ENCODE measurements at regions not wholly inside any gene's neighbourhood (a gene's known extent, or its start where the extent isn't known, plus 50 kb on each side); places are given as distances from the start of the nearest gene placed in this dataset.

DNA sequence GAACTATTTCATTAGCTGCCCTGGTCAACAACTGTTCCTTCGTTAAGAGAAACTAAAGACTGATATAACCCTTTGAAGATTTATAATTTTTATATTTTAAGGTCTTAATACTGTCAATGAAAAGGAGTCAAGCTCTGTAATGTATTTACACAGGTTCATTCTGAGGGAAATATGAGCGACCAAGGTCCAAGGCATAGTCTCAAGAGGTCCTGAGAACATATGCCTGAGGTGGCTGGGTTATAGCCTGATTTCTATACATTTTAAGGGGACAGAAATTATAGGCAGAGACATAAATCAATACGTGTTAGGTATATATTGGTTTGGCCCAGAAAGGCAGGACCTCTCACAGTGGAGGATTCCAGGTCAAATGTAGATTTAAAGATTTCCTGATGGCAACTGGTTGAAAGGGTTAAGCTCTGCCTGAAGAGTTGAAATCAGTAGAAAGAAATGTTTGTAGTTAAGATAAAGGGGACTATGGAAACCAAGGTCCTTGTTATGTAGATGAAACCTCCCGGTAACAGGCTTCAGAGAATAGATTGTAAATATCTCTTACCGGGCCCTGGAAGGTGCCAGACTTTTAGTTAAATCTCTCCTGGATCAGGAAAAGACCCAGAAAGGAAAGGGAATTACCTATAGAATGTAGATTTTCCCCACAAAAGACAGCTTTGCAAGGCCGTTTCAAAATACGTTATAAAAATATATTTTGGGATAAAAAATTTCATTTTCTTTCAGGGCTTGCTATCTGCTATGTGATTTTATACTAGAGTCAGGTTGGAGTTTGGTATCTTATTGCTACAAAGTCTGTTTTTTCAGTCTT is 107.3 kb upstream of the PRLR start:
- TF ChIP-seq, protein P1, sequence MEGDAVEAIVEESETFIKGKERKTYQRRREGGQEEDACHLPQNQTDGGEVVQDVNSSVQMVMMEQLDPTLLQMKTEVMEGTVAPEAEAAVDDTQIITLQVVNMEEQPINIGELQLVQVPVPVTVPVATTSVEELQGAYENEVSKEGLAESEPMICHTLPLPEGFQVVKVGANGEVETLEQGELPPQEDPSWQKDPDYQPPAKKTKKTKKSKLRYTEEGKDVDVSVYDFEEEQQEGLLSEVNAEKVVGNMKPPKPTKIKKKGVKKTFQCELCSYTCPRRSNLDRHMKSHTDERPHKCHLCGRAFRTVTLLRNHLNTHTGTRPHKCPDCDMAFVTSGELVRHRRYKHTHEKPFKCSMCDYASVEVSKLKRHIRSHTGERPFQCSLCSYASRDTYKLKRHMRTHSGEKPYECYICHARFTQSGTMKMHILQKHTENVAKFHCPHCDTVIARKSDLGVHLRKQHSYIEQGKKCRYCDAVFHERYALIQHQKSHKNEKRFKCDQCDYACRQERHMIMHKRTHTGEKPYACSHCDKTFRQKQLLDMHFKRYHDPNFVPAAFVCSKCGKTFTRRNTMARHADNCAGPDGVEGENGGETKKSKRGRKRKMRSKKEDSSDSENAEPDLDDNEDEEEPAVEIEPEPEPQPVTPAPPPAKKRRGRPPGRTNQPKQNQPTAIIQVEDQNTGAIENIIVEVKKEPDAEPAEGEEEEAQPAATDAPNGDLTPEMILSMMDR (IDR thresholded peaks at IDR 0.05; ENCODE audit: low read depth, low read length, missing control alignments) = no peak
- Histone ChIP-seq H3K27me3 (replicated peaks) (no peaks in the 10 kb centered on the region), H3K36me3 (replicated peaks) (no peaks in the 10 kb centered on the region), H3K4me3 (ENCODE audit: low read depth, low read length) (no peak overlapping the region), H3K27ac (no peak overlapping the region)
- in situ Hi-C loops (cut with HindIII; ENCODE audit: low pct_ligation_motif_present, low sequenced_read_pairs) = no loop called here
- DNase-seq = no peak

DNA sequence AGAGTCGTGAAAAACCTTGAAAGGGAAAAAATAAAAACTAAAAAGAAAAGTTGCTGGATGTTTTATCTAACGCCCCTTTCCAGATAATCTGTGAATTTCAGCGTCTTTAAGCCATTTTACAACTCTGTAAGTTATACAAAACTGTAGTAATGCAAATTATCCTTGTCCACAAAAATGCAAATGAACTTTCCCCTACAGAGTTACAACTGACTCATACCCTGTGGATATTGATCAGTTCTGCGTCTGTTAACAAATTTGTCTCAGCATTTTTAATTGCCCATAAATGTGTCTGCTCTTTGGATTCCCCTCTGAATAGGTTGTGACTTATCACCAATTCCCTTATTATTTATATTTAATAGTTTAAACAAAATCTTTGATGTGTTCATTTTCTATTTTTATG is 105.9 kb upstream of the PRLR start:
- H3K4me3 ChIP-seq (ENCODE audit: low read depth, low read length) = no peak overlapping the region
- no peak for DNase-seq
- TF ChIP-seq, protein P1 (IDR thresholded peaks at IDR 0.05; ENCODE audit: low read depth, low read length, missing control alignments) = no peak
- no peak overlapping the region for H3K27ac ChIP-seq
- in situ Hi-C loops (cut with HindIII; ENCODE audit: low pct_ligation_motif_present, low sequenced_read_pairs) = no loop called here
- no peaks in the 10 kb centered on the region for H3K36me3 ChIP-seq (replicated peaks)
- H3K27me3 ChIP-seq (replicated peaks) = no peaks in the 10 kb centered on the region

DNA sequence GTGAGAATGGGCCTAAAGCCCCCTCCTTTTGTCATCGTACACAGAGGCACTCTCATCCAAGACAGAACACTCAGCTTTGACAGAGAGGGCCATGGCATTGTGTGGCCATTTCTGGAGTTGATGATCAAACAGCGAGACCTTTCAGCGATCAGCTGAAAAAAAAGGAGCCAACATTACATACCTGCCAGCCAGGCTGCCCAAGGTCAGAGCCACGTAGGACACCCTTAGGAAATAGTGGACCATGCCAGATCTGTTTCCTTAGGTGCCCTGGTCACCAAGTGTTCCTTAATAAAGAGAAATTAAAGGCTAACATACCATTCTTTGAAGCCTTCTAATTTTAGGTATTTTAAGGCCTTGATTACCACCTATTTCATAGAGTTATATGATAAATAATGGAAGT is 105.5 kb upstream of the PRLR start:
- Histone ChIP-seq H3K27ac (no peak overlapping the region), H3K4me3 (ENCODE audit: low read depth, low read length) (no peak overlapping the region), H3K36me3 (replicated peaks) (no peaks in the 10 kb centered on the region), H3K27me3 (replicated peaks) (no peaks in the 10 kb centered on the region)
- DNase-seq = no peak
- TF ChIP-seq, protein P1 (IDR thresholded peaks at IDR 0.05; ENCODE audit: low read depth, low read length, missing control alignments) = no peak
- in situ Hi-C loops (cut with HindIII; ENCODE audit: low pct_ligation_motif_present, low sequenced_read_pairs) = no loop called here

DNA sequence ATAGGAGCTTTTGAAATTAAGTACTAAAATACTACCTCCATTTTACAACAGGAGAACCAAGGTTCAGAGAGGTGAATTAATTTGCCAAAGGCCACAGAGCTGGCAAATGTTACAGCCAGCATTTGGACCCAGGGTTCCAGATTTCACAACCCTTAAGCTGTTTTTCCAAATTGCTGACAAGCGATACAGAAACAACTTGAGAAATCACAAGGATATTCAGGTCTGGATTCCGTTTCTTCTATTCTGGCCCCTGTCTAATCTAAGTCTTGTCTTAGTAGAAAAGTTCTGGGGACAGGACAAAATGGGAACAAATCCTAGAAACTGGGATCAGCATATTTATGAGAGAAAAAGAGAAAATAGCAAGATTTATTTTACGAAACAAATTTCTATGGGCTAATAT is 103.1 kb upstream of the PRLR start:
- DNase-seq = no peak
- no peaks in the 10 kb centered on the region for H3K36me3 ChIP-seq (replicated peaks)
- H3K27ac ChIP-seq = no peak overlapping the region
- H3K27me3 ChIP-seq (replicated peaks) = no peaks in the 10 kb centered on the region
- TF ChIP-seq, protein P1 (IDR thresholded peaks at IDR 0.05; ENCODE audit: low read depth, low read length, missing control alignments) = no peak
- no peak overlapping the region for H3K4me3 ChIP-seq (ENCODE audit: low read depth, low read length)
- in situ Hi-C loops (cut with HindIII; ENCODE audit: low pct_ligation_motif_present, low sequenced_read_pairs) = no loop called here

DNA sequence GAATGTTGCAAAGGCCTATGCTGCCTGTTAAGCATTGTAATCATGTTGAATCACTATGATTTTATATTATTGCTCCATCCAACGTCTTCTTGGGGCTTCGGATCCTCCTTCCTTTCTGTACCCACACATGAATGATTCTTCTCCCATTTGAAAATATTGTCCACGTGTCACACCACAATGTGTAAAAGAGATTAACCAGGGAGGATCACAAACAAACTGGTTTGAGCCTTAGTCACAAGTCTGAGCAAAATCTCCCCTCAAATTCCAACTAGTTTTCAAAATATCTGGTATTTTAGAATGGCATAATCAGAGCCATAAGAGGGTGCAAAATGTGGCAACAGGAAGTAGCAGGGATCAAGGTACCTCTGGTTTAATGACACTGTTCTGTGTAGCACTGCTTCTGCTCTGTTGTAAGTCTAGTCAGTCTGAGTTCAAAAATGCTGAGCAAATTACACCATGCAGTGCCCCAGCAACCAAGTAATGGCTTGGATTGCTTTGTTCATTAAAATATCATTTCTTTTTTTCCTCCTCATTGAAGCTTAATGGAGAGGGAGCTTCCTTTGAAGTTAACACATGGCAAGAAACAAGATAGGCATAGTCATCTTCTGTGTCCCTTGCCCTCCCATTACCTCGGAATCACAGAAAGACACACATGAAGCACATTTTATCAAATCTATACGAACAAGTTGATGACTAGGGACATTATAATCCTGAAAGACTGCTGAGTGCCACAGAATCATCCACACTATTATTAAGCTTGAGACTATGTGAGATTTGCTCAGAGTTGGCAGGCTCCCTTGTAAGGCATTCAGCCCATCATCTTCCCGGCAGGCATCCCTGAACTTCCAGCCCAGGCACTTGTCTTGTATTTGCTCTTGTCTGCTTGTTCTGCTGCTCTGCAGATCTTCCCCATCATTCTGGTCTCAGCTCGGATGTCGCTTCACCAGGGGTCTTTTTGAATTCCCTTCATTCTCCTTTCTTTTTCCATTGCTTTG is 102.0 kb upstream of the PRLR start:
- Histone ChIP-seq H3K36me3 (replicated peaks) (no peaks in the 10 kb centered on the region), H3K27ac (no peak overlapping the region), H3K27me3 (replicated peaks) (no peaks in the 10 kb centered on the region), H3K4me3 (ENCODE audit: low read depth, low read length) (no peak overlapping the region)
- DNase-seq = no peak
- in situ Hi-C loops (cut with HindIII; ENCODE audit: low pct_ligation_motif_present, low sequenced_read_pairs) = no loop called here
- TF ChIP-seq, protein P1 (IDR thresholded peaks at IDR 0.05; ENCODE audit: low read depth, low read length, missing control alignments) = no peak
